AG08395 (cell line): ENCODE measurements at regions not wholly inside any gene's neighbourhood (a gene's known extent, or its start where the extent isn't known, plus 50 kb on each side); places are given as distances from the start of the nearest gene placed in this dataset.

Source experiments
- DNase-seq: peaks from one replicate; pipeline ENCODE4 v3.0.0; 2012; ENCODE audit warnings: mixed read lengths, low spot score

DNA sequence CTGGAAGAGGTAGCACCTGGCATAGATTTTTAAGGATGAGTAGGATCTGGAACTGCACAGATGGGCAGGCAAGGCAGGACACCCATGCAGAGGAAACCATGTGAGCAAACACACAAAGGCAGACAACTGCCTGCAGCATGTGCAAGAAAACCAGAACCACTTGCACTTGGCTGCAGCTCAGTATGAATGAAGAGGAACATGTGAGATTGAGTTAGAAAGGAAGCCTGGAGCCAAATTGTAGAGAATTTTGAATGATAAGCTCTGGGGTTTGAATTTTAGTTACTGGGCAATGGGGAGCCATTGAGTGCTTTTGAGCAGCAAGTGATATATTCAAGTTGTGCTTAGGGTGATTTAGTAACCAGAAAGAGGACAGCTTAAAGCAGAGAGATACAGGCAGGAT lies 583.4 kb downstream of the SOX6 start:
- no peak for DNase-seq

GRCh38 chr11:15773476-15774387 lies 582.6 kb downstream of the SOX6 start:
- DNase-seq, result no peak

GRCh38 chr11:15774388-15774939 lies 581.9 kb downstream of the SOX6 start:
- no peak for DNase-seq

DNA sequence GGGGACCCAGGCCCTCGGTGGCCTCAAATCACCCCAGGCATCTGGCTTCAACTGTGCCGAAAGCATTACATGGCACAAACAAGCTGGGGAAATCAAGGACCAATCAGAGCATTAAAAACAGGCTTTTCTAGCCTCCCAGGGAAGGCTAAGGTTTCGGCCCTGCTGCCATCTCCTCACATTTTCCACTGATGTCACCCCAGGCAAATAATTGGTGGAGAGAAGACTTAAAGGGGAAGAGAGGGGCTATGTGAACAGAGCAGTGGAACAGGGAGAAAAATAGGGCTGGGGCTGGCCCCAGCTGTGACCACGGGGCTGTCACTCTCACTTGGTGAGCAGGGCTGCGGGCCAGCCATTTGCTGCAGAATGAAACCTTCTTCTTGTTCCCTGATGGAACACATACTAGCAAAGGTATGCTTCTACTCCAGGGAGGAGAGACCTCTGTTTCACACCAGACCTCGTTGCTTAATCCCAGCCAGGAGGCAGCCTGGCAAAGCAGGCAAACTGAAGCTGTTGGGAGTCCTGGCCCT lies 581.3 kb downstream of the SOX6 start:
- no peak for DNase-seq

- no peak for DNase-seq
Observed at GRCh38 chr11:15775797-15776196, 580.5 kb downstream of the SOX6 start.

DNA sequence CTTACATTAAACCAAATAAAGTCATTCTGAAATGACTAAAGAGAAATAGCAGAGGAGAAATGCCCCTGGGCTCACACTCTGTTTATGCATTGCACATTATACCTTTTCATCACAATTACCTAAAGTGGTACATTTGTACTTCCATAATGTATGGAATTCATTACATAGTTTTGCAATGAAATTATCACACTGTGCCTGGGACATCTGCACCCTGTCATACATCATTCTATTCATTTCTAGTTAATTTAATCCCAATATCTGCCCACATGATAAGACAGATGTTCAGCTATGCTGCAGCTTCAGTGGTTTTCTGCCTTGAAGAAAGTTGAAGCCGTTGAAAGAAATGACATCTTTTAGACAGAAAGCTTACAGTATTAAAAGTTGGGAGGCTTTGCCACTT lies 580.0 kb downstream of the SOX6 start:
- no peak for DNase-seq

- DNase-seq, result no peak
Observed at GRCh38 chr11:15779518-15779917, 576.8 kb downstream of the SOX6 start.

DNA sequence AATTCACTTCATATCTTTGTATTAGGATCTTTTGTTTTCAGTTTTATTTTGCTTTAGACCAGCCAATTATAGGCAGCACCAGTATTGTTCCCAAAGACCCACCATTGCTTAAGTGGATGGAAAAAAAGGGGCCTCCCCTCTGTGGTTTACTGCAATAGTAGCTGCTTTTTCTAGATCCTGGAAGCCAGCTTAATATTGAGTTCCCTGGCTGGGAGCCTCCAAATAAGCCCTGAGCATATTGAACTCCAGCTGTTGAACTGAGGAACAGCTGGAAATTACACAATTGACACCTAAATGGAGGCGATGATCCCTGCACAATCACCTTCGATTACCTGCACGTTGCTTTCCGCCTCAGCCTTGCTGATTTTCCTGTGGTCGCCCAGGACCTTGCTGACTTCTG lies 576.0 kb downstream of the SOX6 start:
- DNase-seq, result no peak

- DNase-seq, result no peak
Observed at GRCh38 chr11:15780837-15781236, 575.5 kb downstream of the SOX6 start.

- DNase-seq, result no peak
Observed at GRCh38 chr11:15783619-15784018, 572.7 kb downstream of the SOX6 start.

DNA sequence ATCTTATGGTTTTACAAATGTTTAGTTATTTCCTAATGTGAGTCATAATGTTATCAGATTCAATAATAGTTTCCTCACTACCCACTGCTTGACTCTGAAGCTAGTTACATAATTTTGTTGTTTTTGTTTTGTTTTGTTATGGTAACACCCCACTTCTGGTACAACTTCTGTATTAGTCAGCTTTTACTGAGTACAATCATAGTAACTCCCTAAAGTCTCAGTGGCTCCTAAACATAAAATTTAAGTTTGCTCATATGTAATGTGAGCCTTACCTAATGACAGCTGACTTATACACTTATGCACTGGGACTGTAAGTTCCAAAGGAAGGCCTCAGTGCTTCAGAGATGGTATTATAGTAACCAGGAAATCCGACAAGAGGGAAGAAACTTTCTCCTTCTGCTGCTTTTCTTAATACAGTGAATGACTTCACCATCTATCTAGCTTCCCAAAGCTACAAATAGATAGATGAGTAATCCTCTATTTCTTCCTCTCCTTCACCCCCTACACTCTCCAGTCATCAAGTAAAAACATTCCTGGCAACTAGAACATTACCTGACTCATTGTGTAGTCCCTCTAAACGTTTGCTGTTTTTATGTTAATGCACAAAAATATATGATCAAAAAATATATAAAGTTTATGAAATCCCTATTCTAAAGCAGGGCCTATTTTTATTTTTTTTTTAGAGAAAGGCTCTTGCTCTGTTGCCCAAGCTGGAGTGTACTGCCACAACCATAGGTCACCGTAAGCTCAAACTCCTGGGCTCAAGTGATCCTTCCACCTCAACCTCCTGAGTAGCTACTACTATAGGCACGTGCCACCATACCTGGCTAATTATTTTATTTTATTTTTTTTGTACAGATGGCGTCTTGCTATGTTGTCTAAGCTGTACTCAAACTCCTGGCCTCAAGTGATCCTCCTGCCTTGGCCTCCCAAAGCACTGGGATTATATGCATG lies 563.0 kb downstream of the SOX6 start:
- peak; percentile 28 for DNase-seq

- no peak for DNase-seq
Observed at GRCh38 chr11:15794361-15795150, 561.8 kb downstream of the SOX6 start.

GRCh38 chr11:15795378-15795777 lies 561.0 kb downstream of the SOX6 start:
- DNase-seq, result no peak

DNA sequence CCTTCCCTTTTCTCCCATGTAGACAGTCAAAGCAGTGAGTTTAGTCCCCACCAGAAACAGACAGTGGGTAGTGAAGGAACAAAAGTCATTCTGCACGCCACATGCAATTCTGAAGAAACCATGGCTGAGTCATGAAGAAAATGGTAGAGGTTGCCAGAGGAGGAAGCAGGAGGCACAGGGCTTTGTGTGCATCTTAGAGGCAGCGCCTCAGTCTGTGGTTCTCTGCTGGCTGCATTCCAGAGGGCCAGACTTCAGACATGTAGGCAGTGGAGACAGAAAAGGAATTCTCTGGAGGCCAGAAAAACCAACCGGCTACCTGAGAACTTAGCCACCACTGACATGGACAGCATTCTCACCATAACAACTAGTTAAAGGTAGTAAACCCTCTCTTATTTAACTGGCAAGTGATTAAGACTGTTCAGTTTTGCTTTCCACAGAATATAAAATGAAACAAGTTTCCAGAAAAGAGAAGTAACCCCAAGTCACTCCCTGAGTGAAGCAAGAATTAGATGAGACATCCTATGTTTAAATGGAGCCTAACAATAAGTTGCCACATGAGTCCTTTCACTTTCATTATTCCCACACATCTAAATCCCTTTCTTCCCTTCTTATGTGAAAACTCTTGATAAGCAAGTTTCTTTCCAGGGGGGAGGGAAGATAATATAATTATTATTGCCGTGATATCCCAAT lies 556.1 kb downstream of the SOX6 start:
- DNase-seq, result peak; percentile 4

GRCh38 chr11:15801126-15801525 lies 555.2 kb downstream of the SOX6 start:
- no peak for DNase-seq

- no peak for DNase-seq
Observed at GRCh38 chr11:15801616-15802015, 554.7 kb downstream of the SOX6 start.

DNA sequence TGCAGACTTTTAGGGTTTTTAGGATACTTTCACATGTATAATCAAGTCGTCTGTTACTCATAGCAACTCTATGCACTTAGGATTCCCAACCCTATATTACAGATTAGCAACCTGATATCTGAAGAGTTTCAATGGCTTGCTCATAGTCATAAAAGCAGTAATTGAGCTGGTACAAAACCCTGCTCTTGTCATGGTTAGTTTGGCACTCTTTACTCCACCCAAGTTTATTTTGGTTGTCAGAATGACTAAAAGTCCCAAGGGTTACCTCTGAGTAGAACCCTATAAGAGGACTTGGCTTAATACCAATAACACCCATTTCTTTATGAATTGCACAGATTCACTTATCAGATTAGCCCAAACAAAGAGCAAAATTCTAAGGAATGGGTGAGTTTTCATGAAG lies 550.6 kb downstream of the SOX6 start:
- no peak for DNase-seq

DNA sequence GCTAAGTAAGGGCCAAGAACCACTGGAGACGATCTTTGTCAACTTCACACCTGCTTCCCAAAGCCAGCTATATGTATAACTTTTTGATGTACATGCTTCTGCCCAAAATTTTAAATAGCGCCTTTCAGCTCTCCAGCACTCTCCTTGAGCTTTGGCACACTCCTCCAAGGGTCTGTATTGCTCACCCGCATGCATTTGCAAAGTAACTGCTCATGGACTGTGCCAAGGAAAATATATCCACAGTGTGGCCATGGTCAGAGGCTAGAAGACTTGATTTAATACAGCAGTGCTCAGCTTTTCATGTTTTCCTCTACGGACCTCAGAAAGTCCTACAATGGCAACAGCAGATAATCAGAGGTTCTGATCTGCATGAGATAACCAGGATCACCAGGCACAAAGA lies 550.1 kb downstream of the SOX6 start:
- DNase-seq, result no peak

DNA sequence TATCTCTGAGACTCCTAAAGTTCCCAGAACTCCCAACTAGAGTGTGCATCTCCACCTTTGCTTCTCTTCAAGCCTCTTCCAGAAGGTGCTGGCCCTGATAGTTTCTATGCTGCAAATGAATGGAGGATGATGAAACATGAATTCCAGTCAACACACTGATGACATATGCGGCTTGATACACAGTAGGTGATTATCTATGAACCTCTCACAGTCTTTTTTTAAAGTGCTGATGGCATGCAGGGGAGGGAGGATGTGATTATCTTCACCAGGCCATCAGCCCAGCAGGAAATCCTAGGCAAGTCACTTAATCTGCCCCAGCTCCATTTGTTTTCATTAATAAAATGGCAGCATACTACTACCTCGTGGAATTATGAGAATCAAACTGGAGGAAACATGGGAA lies 548.5 kb downstream of the SOX6 start:
- no peak for DNase-seq

GRCh38 chr11:15810082-15810481 lies 546.3 kb downstream of the SOX6 start:
- no peak for DNase-seq

DNA sequence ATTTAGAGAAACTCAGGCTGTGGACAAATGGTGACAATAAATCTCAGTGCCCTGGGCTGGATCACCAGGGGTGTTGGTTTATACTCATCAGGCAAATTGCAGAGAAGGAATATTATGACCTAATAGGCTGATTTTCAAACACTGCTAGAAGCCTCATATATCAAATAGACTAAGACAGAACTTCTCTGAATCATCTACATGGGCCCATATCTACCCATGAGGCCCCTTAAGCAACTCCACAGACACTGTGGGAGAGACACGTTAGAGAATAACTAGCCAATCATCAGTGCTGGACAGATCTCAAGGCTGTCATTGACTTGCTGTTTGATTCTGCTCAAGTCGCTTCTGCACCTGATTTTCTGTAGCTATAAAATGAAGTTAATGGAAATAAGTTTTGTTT lies 545.8 kb downstream of the SOX6 start:
- no peak for DNase-seq
